ENCODE measurements at regions not wholly inside any gene's neighbourhood (a gene's known extent, or its start where the extent isn't known, plus 50 kb on each side); places are given as distances from the start of the nearest gene placed in this dataset.

- H3K27ac Mint-ChIP-seq, result no peak overlapping the region
These were observed 137.4 kb upstream of the IL12B start for GRCh38 chr5:159467666-159468065.

GRCh38 chr5:159469496-159470372 lies 139.4 kb upstream of the IL12B start:
- no peak overlapping the region for H3K27ac Mint-ChIP-seq
- no peak overlapping the region for H3K4me3 Mint-ChIP-seq (ENCODE audit: low read depth)
- TF ChIP-seq CTCF (IDR thresholded peaks at IDR 0.05; ENCODE audit: unreplicated experiment), result no peak
- DNase-seq (ENCODE audit: low spot score, unreplicated experiment), result no peak
- H3K9me3 Mint-ChIP-seq (ENCODE audit: low read depth), result peaks cover 5% of the 10 kb centered on the region
- no peaks in the 10 kb centered on the region for H3K27me3 Mint-ChIP-seq
- H3K4me1 Mint-ChIP-seq (ENCODE audit: low read depth), result peaks cover 2% of the 10 kb centered on the region
- H3K36me3 Mint-ChIP-seq (ENCODE audit: insufficient read depth), result no peaks in the 10 kb centered on the region

More at GRCh38 chr5:159467666-159468065, 137.4 kb upstream of the IL12B start:
- DNase-seq (ENCODE audit: low spot score, unreplicated experiment), result no peak
- Mint-ChIP-seq H3K36me3 (ENCODE audit: insufficient read depth) (no peaks in the 10 kb centered on the region), H3K4me1 (ENCODE audit: low read depth) (peaks cover 2% of the 10 kb centered on the region), H3K4me3 (ENCODE audit: low read depth) (no peak overlapping the region), H3K9me3 (ENCODE audit: low read depth) (no peaks in the 10 kb centered on the region), H3K27me3 (no peaks in the 10 kb centered on the region)
- no peak for TF ChIP-seq CTCF (IDR thresholded peaks at IDR 0.05; ENCODE audit: unreplicated experiment)

GRCh38 chr5:159471904-159472303 lies 141.6 kb upstream of the IL12B start:
- Mint-ChIP-seq H3K9me3 (ENCODE audit: low read depth) (peaks cover 13% of the 10 kb centered on the region), H3K36me3 (ENCODE audit: insufficient read depth) (peaks cover 1% of the 10 kb centered on the region), H3K4me1 (ENCODE audit: low read depth) (peaks cover 2% of the 10 kb centered on the region), H3K4me3 (ENCODE audit: low read depth) (no peak overlapping the region), H3K27me3 (no peaks in the 10 kb centered on the region), H3K27ac (no peak overlapping the region)
- no peak for TF ChIP-seq CTCF (IDR thresholded peaks at IDR 0.05; ENCODE audit: unreplicated experiment)
- no peak for DNase-seq (ENCODE audit: low spot score, unreplicated experiment)

GRCh38 chr5:159475026-159475425 lies 144.7 kb upstream of the IL12B start:
- H3K4me3 Mint-ChIP-seq (ENCODE audit: low read depth), result no peak overlapping the region
- DNase-seq (ENCODE audit: low spot score, unreplicated experiment), result no peak
- TF ChIP-seq CTCF (IDR thresholded peaks at IDR 0.05; ENCODE audit: unreplicated experiment), result no peak
- H3K36me3 Mint-ChIP-seq (ENCODE audit: insufficient read depth), result peaks cover 1% of the 10 kb centered on the region
- no peaks in the 10 kb centered on the region for H3K27me3 Mint-ChIP-seq
- no peaks in the 10 kb centered on the region for H3K4me1 Mint-ChIP-seq (ENCODE audit: low read depth)
- H3K27ac Mint-ChIP-seq, result no peak overlapping the region
- peaks cover 13% of the 10 kb centered on the region for H3K9me3 Mint-ChIP-seq (ENCODE audit: low read depth)

GRCh38 chr5:159478950-159479349 lies 148.7 kb upstream of the IL12B start:
- Mint-ChIP-seq H3K36me3 (ENCODE audit: insufficient read depth) (peaks cover 1% of the 10 kb centered on the region), H3K27ac (no peak overlapping the region), H3K4me1 (ENCODE audit: low read depth) (no peaks in the 10 kb centered on the region), H3K27me3 (no peaks in the 10 kb centered on the region), H3K9me3 (ENCODE audit: low read depth) (peaks cover 13% of the 10 kb centered on the region), H3K4me3 (ENCODE audit: low read depth) (no peak overlapping the region)
- no peak for TF ChIP-seq CTCF (IDR thresholded peaks at IDR 0.05; ENCODE audit: unreplicated experiment)
- no peak for DNase-seq (ENCODE audit: low spot score, unreplicated experiment)
